Activated T-cell treated with anti-CD3 and anti-CD28 coated beads for 24 hours (primary cell): ENCODE measurements at regions not wholly inside any gene's neighbourhood (a gene's known extent, or its start where the extent isn't known, plus 50 kb on each side); places are given as distances from the start of the nearest gene placed in this dataset.
A peak's percentile ranks its signal among the peaks of the same experiment; 100 is the strongest.
"Not testable (repeated sequence)": the region's sequence is repeated elsewhere in the genome, so short reads cannot be mapped to it uniquely, and the experiment has no call there.

Experiments
- DNase-seq: peaks from one replicate; pipeline ENCODE4 v3.0.0-alpha.2; 2020; ENCODE audit warnings: low read depth

GRCh38 chr1:169013821-169014220 is 92.7 kb upstream of the ATP1B1 start:
- DNase-seq: no peak

GRCh38 chr1:169015464-169015863 is 91.0 kb upstream of the ATP1B1 start:
- no peak for DNase-seq

GRCh38 chr1:169018751-169019150 is 87.7 kb upstream of the ATP1B1 start:
- DNase-seq: no peak

- DNase-seq: no peak
These were observed 87.0 kb upstream of the ATP1B1 start for GRCh38 chr1:169019419-169020058.

- no peak for DNase-seq
These were observed 85.8 kb upstream of the ATP1B1 start for GRCh38 chr1:169020684-169021083.

GRCh38 chr1:169022648-169023047 is 83.8 kb upstream of the ATP1B1 start:
- no peak for DNase-seq

- no peak for DNase-seq
These were observed 82.2 kb upstream of the ATP1B1 start for GRCh38 chr1:169024255-169024654.

- DNase-seq: no peak
These were observed 81.7 kb upstream of the ATP1B1 start for GRCh38 chr1:169024800-169025271.

- no peak for DNase-seq
These were observed 81.1 kb upstream of the ATP1B1 start for GRCh38 chr1:169025412-169025811.

GRCh38 chr1:169027607-169028320 is 78.7 kb upstream of the ATP1B1 start:
- DNase-seq: no peak

- no peak for DNase-seq
These were observed 74.8 kb upstream of the ATP1B1 start for GRCh38 chr1:169031566-169032224.

GRCh38 chr1:169041366-169041765 is 65.1 kb upstream of the ATP1B1 start:
- no peak for DNase-seq

GRCh38 chr1:169042377-169042776 is 64.1 kb upstream of the ATP1B1 start:
- no peak for DNase-seq

- DNase-seq: no peak
These were observed 62.7 kb upstream of the ATP1B1 start for GRCh38 chr1:169043823-169044222.

GRCh38 chr1:169044296-169044695 is 62.2 kb upstream of the ATP1B1 start:
- peak; percentile 8 for DNase-seq

GRCh38 chr1:169044971-169045370 is 61.5 kb upstream of the ATP1B1 start:
- no peak for DNase-seq

- DNase-seq: no peak
These were observed 59.8 kb upstream of the ATP1B1 start for GRCh38 chr1:169046671-169047070.

GRCh38 chr1:169047074-169047473 is 59.4 kb upstream of the ATP1B1 start:
- DNase-seq: no peak

GRCh38 chr1:169048043-169048442 is 58.4 kb upstream of the ATP1B1 start:
- DNase-seq: no peak

GRCh38 chr1:169049258-169049938 is 57.1 kb upstream of the ATP1B1 start:
- DNase-seq: peak; percentile 24

GRCh38 chr1:169051171-169051570 is 55.3 kb upstream of the ATP1B1 start:
- no peak for DNase-seq

GRCh38 chr1:169052171-169052570 is 54.3 kb upstream of the ATP1B1 start:
- not testable (repeated sequence) for DNase-seq

GRCh38 chr1:169052727-169053126 is 53.8 kb upstream of the ATP1B1 start:
- no peak for DNase-seq
